Transverse colon (tissue), 4 donors: ENCODE measurements at regions not wholly inside any gene's neighbourhood (a gene's known extent, or its start where the extent isn't known, plus 50 kb on each side); places are given as distances from the start of the nearest gene placed in this dataset.

Experiments used
- DNase-seq: peaks from one replicate; pipeline ENCODE4 v3.0.0-alpha.2; 2019
- H3K27ac ChIP-seq, 4 donors: fragments of 200-600 bp; sonication (generic); 2 replicates each; pipeline ENCODE4 v1.5.1; 2016 to 2018; ENCODE audit warnings: inconsistent platforms in 4 of 4
- H3K27me3 ChIP-seq: fragments of 200-600 bp; sonication (generic); 2 replicates; pipeline ENCODE4 v1.5.1; 2017; ENCODE audit warnings: inconsistent platforms
- H3K36me3 ChIP-seq, 4 donors: fragments of 200-600 bp; sonication (generic); 2 replicates each; pipeline ENCODE4 v1.5.1; 2017 to 2019; ENCODE audit warnings: inconsistent platforms in 4 of 4
- H3K4me1 ChIP-seq, 4 donors: fragments of 200-600 bp; sonication (generic); 2 replicates each; pipeline ENCODE4 v1.5.1; 2017 to 2020; ENCODE audit warnings: inconsistent platforms in 4 of 4
- H3K4me3 ChIP-seq, 4 donors: fragments of 200-600 bp; sonication (generic); 1 replicate in 1 of 4; 2 replicates in 3 of 4; pipeline versions ENCODE4 v1.5.1 to v1.6.1; 2017 to 2019; ENCODE audit warnings: inconsistent platforms in 4 of 4
- H3K9me3 ChIP-seq, 2 donors: fragments of 200-600 bp; sonication (generic); 2 replicates each; pipeline ENCODE4 v1.5.1; 2017 to 2019; ENCODE audit warnings: inconsistent platforms in 2 of 2
- EP300 ChIP-seq: sonication (generic); formaldehyde crosslinking; IDR thresholded peaks from one replicate; pipeline ENCODE4 v1.6.1; 2017; ENCODE audit warnings: antibody characterized with exemption, low read depth
- POLR2A ChIP-seq: fragments of 450-650 bp; IDR thresholded peaks from one replicate; pipeline ENCODE4 v1.6.1; 2016; ENCODE audit warnings: antibody characterized with exemption, mild to moderate bottlenecking, moderate library complexity
- POLR2AphosphoS5 ChIP-seq, 3 donors: sonication (generic); formaldehyde crosslinking; IDR thresholded peaks; one replicate each; pipeline ENCODE4 v1.6.1; 2016; ENCODE audit warnings: antibody characterized with exemption in 3 of 3
- WGBS, 2 donors: methylation state at CpG; one replicate each; pipeline ENCODE4 v1.1.5; 2018; ENCODE audit warnings: low coverage in 1 of 2; 5-methylcytosine and 5-hydroxymethylcytosine counted together
- in situ Hi-C, 4 donors: fragments of 200-750 bp; cut with MboI; loops; one replicate each; pipeline versions ENCODE4 v1.15.0 to v1.15.1; 2017; ENCODE audit warnings: low sequenced_read_pairs in 3 of 4, low pct_ligation_motif_present in 1 of 4, low pct_unique_long_range_greater_than_20kb in 1 of 4
- intact Hi-C: fragments of 100-400 bp; cut with DNase I; formaldehyde crosslinking; loops from one replicate; pipeline ENCODE4 v1.15.1; 2023; ENCODE audit warnings: low total_unique reads
- TF ChIP-seq, protein P1 (sequence below), 5 experiments: fragments of 200-600 bp in 3 of 5; fragments of 450-650 bp in 2 of 5; sonication (generic) in 3 of 5; IDR thresholded peaks; 1 replicate in 2 of 5; 2 replicates in 3 of 5; pipeline ENCODE4 v1.5.1; 2016 to 2017; ENCODE audit warnings: antibody characterized with exemption in 5 of 5, inconsistent platforms in 3 of 5, mild to moderate bottlenecking in 2 of 5, moderate library complexity in 1 of 5

- Histone ChIP-seq H3K4me1 (no peaks in the 10 kb centered on the region), H3K36me3 (no peaks in the 10 kb centered on the region), H3K9me3 (no peaks in the 10 kb centered on the region), H3K27me3 (no peaks in the 10 kb centered on the region), H3K27ac (no peak overlapping the region), H3K4me3 (no peak overlapping the region)
- intact Hi-C loops = no loop called here
- TF ChIP-seq, protein P1, sequence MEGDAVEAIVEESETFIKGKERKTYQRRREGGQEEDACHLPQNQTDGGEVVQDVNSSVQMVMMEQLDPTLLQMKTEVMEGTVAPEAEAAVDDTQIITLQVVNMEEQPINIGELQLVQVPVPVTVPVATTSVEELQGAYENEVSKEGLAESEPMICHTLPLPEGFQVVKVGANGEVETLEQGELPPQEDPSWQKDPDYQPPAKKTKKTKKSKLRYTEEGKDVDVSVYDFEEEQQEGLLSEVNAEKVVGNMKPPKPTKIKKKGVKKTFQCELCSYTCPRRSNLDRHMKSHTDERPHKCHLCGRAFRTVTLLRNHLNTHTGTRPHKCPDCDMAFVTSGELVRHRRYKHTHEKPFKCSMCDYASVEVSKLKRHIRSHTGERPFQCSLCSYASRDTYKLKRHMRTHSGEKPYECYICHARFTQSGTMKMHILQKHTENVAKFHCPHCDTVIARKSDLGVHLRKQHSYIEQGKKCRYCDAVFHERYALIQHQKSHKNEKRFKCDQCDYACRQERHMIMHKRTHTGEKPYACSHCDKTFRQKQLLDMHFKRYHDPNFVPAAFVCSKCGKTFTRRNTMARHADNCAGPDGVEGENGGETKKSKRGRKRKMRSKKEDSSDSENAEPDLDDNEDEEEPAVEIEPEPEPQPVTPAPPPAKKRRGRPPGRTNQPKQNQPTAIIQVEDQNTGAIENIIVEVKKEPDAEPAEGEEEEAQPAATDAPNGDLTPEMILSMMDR (IDR thresholded peaks at IDR 0.05) = no peak
- TF ChIP-seq POLR2AphosphoS5 (IDR thresholded peaks at IDR 0.05) (no peak), EP300 (no peak), POLR2A (no peak)
- in situ Hi-C loops = no loop called here
- WGBS, 2 donors = 70 to 91% methylated on average over 4 to 6 of the region's 6 CpGs
- DNase-seq = no peak
These were observed 320.7 kb downstream of the RNF144B start for GRCh38 chr6:18707714-18708439.

DNA sequence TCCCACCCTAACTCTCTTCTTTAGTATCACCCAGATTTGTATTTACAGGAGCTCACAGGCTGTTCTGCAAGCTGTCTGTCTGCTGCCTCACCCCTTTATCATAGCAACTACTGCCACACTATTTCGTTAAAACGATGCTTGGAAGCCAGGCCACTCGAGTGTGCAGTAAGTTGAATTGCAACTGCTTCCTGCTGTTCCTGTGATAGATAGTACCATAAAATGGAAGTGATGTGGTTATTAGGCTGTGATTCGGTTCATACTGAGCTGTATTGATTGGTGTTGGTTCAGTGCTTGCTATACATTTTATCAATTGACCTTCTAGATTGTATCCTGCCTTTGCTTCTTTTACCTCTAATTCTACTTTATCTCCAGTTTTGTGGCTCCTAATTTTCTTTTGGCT, 325.4 kb downstream of the RNF144B start:
- intact Hi-C loops (no loop called here), in situ Hi-C loops (no loop called here)
- Histone ChIP-seq H3K4me3 (no peak overlapping the region), H3K36me3 (no peaks in the 10 kb centered on the region), H3K4me1 (no peaks in the 10 kb centered on the region), H3K9me3 (no peaks in the 10 kb centered on the region), H3K27ac (no peak overlapping the region), H3K27me3 (no peaks in the 10 kb centered on the region)
- DNase-seq = no peak
- 50 to 55% methylated on average over 1 to 4 of the region's 4 CpGs for WGBS, 2 donors
- TF ChIP-seq EP300 (no peak), POLR2A (no peak), POLR2AphosphoS5 (IDR thresholded peaks at IDR 0.05) (no peak)
- TF ChIP-seq, protein P1 (IDR thresholded peaks at IDR 0.05) = no peak

GRCh38 chr6:18720075-18720474, 332.9 kb downstream of the RNF144B start:
- DNase-seq = no peak
- 28 to 54% methylated on average over 2 to 5 of the region's 5 CpGs for WGBS, 2 donors
- no peak overlapping the region for H3K4me3 ChIP-seq
- no peaks in the 10 kb centered on the region for H3K36me3 ChIP-seq
- intact Hi-C loops (no loop called here), in situ Hi-C loops (no loop called here)
- H3K4me1 ChIP-seq = no peaks in the 10 kb centered on the region
- no peak overlapping the region for H3K27ac ChIP-seq
- TF ChIP-seq, protein P1 (IDR thresholded peaks at IDR 0.05) = no peak
- no peak for TF ChIP-seq POLR2AphosphoS5 (IDR thresholded peaks at IDR 0.05)
- no peak for TF ChIP-seq EP300
- no peaks in the 10 kb centered on the region for H3K27me3 ChIP-seq
- no peaks in the 10 kb centered on the region for H3K9me3 ChIP-seq

GRCh38 chr6:18724056-18724455, 336.9 kb downstream of the RNF144B start:
- H3K4me3 ChIP-seq = no peak overlapping the region
- H3K27ac ChIP-seq = no peak overlapping the region
- no peaks in the 10 kb centered on the region for H3K4me1 ChIP-seq
- WGBS, 2 donors = 83 to 86% methylated on average over 3 of the region's 3 CpGs
- H3K36me3 ChIP-seq = no peaks in the 10 kb centered on the region
- in situ Hi-C loops = no loop called here
- no peaks in the 10 kb centered on the region for H3K27me3 ChIP-seq
- intact Hi-C loops = no loop called here
- no peak for DNase-seq
- TF ChIP-seq, protein P1 (IDR thresholded peaks at IDR 0.05) = no peak
- TF ChIP-seq POLR2A (no peak), POLR2AphosphoS5 (IDR thresholded peaks at IDR 0.05) (no peak), EP300 (no peak)
- no peaks in the 10 kb centered on the region for H3K9me3 ChIP-seq
